GM13976 (cell line): ENCODE measurements at regions not wholly inside any gene's neighbourhood (a gene's known extent, or its start where the extent isn't known, plus 50 kb on each side); places are given as distances from the start of the nearest gene placed in this dataset.

Experiments used
- DNase-seq: peaks from one replicate; pipeline ENCODE4 v3.0.0; 2012; ENCODE audit warnings: low spot score
- in situ Hi-C: fragments of 300-500 bp; cut with MboI; formaldehyde crosslinking; loops from one replicate; pipeline ENCODE4 v1.12.0; 2022; ENCODE audit warnings: low sequenced_read_pairs, mixed read lengths, inconsistent platforms; ENCODE audit not compliant: unreplicated experiment
- TF ChIP-seq, protein P1 (sequence below): IDR thresholded peaks from 2 replicates; pipeline ENCODE4 v1.5.1; 2012; ENCODE audit warnings: borderline replicate concordance, mild to moderate bottlenecking; ENCODE audit not compliant: insufficient read depth; ENCODE audit errors: extremely low read depth, missing control alignments, control extremely low read depth

DNA sequence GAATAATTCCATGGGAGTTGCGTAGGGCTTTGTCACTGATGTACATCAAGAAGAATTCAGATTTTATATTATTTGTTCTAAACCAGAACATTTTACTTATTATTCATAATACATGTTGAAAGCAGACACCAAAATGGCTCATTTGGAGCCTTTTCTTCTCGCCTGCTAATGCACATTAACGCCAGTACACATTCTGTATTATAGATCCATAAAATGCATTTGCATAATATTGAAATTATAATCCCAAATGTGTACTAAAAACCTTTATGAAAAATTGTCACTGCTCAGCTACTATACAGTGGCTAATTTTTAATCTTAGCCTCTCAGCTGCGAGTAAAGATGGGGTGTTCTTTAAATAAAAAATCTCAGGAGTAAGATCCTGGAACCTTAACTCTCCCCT is 452.2 kb upstream of the HNRNPA3 start:
- TF ChIP-seq, protein P1, sequence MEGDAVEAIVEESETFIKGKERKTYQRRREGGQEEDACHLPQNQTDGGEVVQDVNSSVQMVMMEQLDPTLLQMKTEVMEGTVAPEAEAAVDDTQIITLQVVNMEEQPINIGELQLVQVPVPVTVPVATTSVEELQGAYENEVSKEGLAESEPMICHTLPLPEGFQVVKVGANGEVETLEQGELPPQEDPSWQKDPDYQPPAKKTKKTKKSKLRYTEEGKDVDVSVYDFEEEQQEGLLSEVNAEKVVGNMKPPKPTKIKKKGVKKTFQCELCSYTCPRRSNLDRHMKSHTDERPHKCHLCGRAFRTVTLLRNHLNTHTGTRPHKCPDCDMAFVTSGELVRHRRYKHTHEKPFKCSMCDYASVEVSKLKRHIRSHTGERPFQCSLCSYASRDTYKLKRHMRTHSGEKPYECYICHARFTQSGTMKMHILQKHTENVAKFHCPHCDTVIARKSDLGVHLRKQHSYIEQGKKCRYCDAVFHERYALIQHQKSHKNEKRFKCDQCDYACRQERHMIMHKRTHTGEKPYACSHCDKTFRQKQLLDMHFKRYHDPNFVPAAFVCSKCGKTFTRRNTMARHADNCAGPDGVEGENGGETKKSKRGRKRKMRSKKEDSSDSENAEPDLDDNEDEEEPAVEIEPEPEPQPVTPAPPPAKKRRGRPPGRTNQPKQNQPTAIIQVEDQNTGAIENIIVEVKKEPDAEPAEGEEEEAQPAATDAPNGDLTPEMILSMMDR = no peak
- in situ Hi-C loops = no loop called here

DNA sequence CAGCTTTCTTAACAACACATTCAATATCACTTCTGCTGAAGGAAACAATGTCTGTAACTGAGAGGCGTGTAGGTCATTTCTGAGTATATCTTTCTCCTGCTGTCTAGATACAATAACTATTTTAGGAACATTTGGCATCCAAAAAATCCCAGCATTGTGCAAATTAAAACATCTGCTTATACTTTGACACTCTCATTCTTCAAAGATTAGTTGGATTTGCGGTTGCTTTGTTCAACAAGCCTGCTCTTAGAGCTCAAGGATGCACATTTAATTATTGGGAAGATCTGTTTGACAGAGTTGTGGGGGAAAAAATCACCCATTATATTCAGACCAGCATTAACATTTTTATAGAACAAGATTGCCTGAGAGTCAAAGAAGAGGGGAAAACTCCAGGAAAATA is 449.5 kb upstream of the HNRNPA3 start:
- DNase-seq = no peak
- in situ Hi-C loops = no loop called here

More for the DNA sequence above, 452.2 kb upstream of the HNRNPA3 start:
- DNase-seq = no peak

DNA sequence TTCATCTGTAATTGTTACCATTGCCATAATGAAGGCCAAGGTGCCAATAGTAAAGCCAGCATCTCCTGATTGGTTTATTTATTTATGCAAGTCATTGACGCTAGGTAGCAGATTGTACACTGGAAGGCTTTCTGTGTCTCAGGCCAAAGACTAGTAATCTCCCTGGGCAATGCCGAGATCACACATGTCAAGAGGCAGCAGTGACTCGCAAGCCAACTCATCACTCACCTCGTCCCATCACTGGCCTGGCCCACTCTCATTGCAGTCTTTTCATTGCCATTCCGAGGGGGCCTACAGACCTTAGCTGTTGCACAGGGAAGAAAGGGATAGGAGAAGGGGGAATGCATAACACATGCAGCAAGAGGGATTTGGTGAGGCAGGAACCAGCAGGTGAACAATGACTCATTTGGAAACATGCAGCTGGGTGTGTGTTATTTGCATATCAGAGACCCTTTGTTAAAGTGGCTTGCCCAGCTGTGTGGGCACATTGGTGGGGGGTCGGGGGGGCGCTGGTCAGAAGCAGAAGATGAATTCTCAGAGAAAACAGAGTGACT is 448.7 kb upstream of the HNRNPA3 start:
- TF ChIP-seq, protein P1 = no peak
- in situ Hi-C loops = no loop called here
- DNase-seq = no peak

More for the DNA sequence above, 449.5 kb upstream of the HNRNPA3 start:
- TF ChIP-seq, protein P1 = no peak

DNA sequence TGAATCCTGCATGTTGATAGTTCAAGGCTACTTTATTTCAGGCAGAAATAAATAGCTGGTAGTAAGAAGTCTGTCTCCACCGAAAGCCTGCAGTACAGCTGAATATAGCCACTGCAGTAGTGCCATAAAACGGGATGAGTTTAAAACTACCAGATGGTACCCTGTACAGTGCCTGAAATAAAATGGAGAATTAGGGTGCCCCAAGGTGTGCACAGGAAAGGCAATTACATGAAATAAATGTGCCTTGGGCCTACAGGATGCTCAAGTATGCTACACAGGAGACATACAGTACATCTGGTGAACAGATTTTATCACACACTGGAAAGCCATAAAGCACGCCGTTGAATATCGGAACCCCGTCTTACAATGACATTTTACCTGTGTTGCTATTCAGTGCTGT is 447.7 kb upstream of the HNRNPA3 start:
- TF ChIP-seq, protein P1 = no peak

DNA sequence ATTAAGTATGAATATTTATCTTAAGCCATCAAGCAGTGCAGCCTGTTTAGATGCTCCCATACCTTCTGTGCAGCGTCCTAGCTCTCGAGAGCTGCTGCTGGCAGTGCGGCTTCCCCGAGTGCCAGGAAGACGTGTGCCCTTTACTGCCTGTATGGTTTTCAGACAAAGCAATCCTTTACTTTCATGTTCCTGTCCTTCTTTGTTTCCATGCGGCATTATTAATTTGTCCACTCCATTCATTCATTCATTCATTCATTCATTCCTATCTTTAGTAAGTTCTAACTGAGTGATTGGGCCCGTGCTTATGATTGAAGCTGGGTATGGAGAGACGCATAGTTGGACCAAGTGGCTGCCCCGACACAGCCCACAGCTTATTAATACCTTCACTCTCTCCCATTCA is 446.6 kb upstream of the HNRNPA3 start:
- DNase-seq = no peak
- TF ChIP-seq, protein P1 = no peak
- in situ Hi-C loops = no loop called here

More for the DNA sequence above, 447.7 kb upstream of the HNRNPA3 start:
- DNase-seq = no peak
- in situ Hi-C loops = no loop called here

DNA sequence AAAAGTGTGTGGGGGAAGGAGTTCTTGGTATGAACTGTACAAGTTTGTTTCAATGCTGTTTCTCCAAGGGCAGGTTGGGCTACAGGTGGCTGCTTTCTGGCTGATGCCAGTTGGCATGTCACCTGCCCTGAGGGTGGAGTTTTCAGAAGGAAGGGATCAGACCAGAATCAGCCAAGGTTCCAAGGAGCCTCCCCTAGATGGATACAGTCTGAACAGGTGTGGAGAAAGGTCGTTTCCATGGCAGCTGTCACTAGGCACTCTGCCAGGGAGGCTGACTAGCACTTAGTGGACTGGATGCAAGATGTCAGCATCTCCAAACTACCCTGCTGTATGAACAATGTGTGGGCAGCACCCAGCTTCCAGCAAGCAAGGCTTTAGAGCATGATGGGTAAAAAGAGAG is 444.4 kb upstream of the HNRNPA3 start:
- in situ Hi-C loops = no loop called here
- TF ChIP-seq, protein P1 = no peak
- no peak for DNase-seq
